GM23248 (cell line): ENCODE measurements at regions not wholly inside any gene's neighbourhood (a gene's known extent, or its start where the extent isn't known, plus 50 kb on each side); places are given as distances from the start of the nearest gene placed in this dataset.

Experiments
- EZH2 ChIP-seq: fragments of 200-600 bp; sonication (generic); IDR thresholded peaks from 2 replicates; pipeline ENCODE4 v1.6.1; 2018; ENCODE audit warnings: antibody characterized with exemption, mild to moderate bottlenecking; ENCODE audit not compliant: insufficient read depth, poor library complexity, severe bottlenecking
- EZH2phosphoT487 ChIP-seq: fragments of 200-600 bp; sonication (generic); IDR thresholded peaks from 2 replicates; pipeline ENCODE4 v1.6.1; 2018; ENCODE audit warnings: antibody characterized with exemption, moderate library complexity, mild to moderate bottlenecking, low read depth; ENCODE audit not compliant: insufficient read depth

DNA sequence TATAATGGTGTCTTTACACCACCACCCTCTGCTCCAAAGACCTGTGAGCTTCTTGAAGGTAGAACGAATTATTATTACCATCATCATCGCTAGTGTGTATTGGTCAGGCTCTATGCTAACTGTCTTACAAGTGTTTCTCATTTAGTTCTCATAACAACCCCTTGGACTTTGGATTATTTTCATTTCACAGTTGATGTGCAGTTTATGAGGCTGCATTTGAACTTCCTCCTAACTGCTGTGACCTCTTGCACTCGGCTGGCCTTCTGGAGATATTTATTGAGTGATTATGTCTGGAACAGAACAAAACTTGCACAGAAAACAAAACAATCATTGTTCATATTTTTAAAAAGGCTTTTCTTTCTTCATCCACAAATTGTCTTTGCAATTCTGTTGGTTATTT is 306.3 kb upstream of the SGCD start:
- TF ChIP-seq EZH2 = no peak
- no peak for TF ChIP-seq EZH2phosphoT487
